SK-N-SH treated with all-trans-retinoic acid at 6 μM for 48 hours (cell line): ENCODE measurements at regions not wholly inside any gene's neighbourhood (a gene's known extent, or its start where the extent isn't known, plus 50 kb on each side); places are given as distances from the start of the nearest gene placed in this dataset.

Experiments used
- ATAC-seq: fragments of 200-7000 bp; cut with Tn5 transposase; 3 replicates; pipeline ENCODE4 v1.9.1; 2020; ENCODE audit warnings: mild to moderate bottlenecking, moderate library complexity
- ARNTL ChIP-seq: fragments of 450-650 bp; formaldehyde crosslinking; IDR thresholded peaks from 2 replicates; pipeline ENCODE4 v1.5.0; 2020; ENCODE audit warnings: low read depth, mild to moderate bottlenecking, moderate library complexity, borderline replicate concordance
- BACH2 ChIP-seq: fragments of 250-450 bp; sonication (Bioruptor Pico); IDR thresholded peaks from 2 replicates; pipeline ENCODE4 v1.9.0; 2021; ENCODE audit warnings: mild to moderate bottlenecking, borderline replicate concordance
- CSDC2 ChIP-seq: fragments of 250-450 bp; sonication (Bioruptor Pico); IDR thresholded peaks from 2 replicates; pipeline ENCODE4 v1.5.0; 2020; ENCODE audit warnings: mild to moderate bottlenecking, moderate library complexity
- CSRNP3 ChIP-seq: fragments of 250-450 bp; sonication (Bioruptor Pico); IDR thresholded peaks from 2 replicates; pipeline ENCODE4 v1.5.1; 2021; ENCODE audit warnings: mild to moderate bottlenecking, moderate library complexity
- ESRRG ChIP-seq: fragments of 250-450 bp; sonication (Bioruptor Pico); IDR thresholded peaks from 2 replicates; pipeline ENCODE4 v1.6.1; 2021; ENCODE audit warnings: mild to moderate bottlenecking
- GLIS3 ChIP-seq: fragments of 250-450 bp; sonication (Bioruptor Pico); IDR thresholded peaks from 2 replicates; pipeline ENCODE4 v1.5.0; 2020; ENCODE audit warnings: mild to moderate bottlenecking, moderate library complexity
- ISL1 ChIP-seq: fragments of 250-450 bp; sonication (Bioruptor Pico); IDR thresholded peaks from 2 replicates; pipeline ENCODE4 v2.1.2; 2022; ENCODE audit warnings: mild to moderate bottlenecking, moderate library complexity
- OSR1 ChIP-seq: fragments of 250-450 bp; sonication (Bioruptor Pico); IDR thresholded peaks from 2 replicates; pipeline ENCODE4 v1.8.0; 2022; ENCODE audit warnings: moderate library complexity, mild to moderate bottlenecking, inconsistent platforms
- PATZ1 ChIP-seq: fragments of 250-450 bp; sonication (Bioruptor Pico); IDR thresholded peaks from 2 replicates; pipeline ENCODE4 v1.8.0; 2020; ENCODE audit warnings: mild to moderate bottlenecking, moderate library complexity, borderline replicate concordance
- PPARA ChIP-seq: fragments of 250-450 bp; sonication (Bioruptor Pico); IDR thresholded peaks from 2 replicates; pipeline ENCODE4 v1.5.0; 2020; ENCODE audit warnings: mild to moderate bottlenecking, borderline replicate concordance
- RARB ChIP-seq: fragments of 250-450 bp; sonication (Bioruptor Pico); IDR thresholded peaks from 2 replicates; pipeline ENCODE4 v1.8.0; 2021; ENCODE audit warnings: mild to moderate bottlenecking, moderate library complexity
- SNAI2 ChIP-seq: fragments of 250-450 bp; sonication (Bioruptor Pico); IDR thresholded peaks from 2 replicates; pipeline ENCODE4 v1.5.0; 2020; ENCODE audit warnings: mild to moderate bottlenecking, moderate library complexity
- TCF4 ChIP-seq: fragments of 250-450 bp; sonication (Bioruptor Pico); IDR thresholded peaks from 2 replicates; pipeline ENCODE4 v1.8.0; 2021; ENCODE audit warnings: mild to moderate bottlenecking, moderate library complexity, borderline replicate concordance
- TOX ChIP-seq: fragments of 250-450 bp; sonication (Bioruptor Pico); IDR thresholded peaks from 2 replicates; pipeline ENCODE4 v1.8.0; 2021; ENCODE audit warnings: mild to moderate bottlenecking, moderate library complexity, borderline replicate concordance
- ZC3H10 ChIP-seq: fragments of 250-450 bp; sonication (Bioruptor Pico); IDR thresholded peaks from 2 replicates; pipeline ENCODE4 v1.5.1; 2021; ENCODE audit warnings: mild to moderate bottlenecking, moderate library complexity
- ZFP3 ChIP-seq: fragments of 250-450 bp; sonication (Bioruptor Pico); IDR thresholded peaks from 2 replicates; pipeline ENCODE4 v1.5.0; 2020; ENCODE audit warnings: mild to moderate bottlenecking, moderate library complexity
- ZNF565 ChIP-seq: fragments of 450-650 bp; formaldehyde crosslinking; conservative IDR thresholded peaks from 2 replicates; pipeline ENCODE4 v1.5.0; 2020; ENCODE audit warnings: low read depth, mild to moderate bottlenecking, moderate library complexity
- ZNF70 ChIP-seq: fragments of 450-650 bp; formaldehyde crosslinking; IDR thresholded peaks from 2 replicates; pipeline ENCODE4 v1.5.0; 2020; ENCODE audit warnings: mild to moderate bottlenecking, moderate library complexity
- TF ChIP-seq, protein P1 (sequence below): fragments of 250-450 bp; sonication (Bioruptor Pico); IDR thresholded peaks from 2 replicates; pipeline ENCODE4 v1.5.1; 2020; ENCODE audit warnings: low read depth, mild to moderate bottlenecking, moderate library complexity

DNA sequence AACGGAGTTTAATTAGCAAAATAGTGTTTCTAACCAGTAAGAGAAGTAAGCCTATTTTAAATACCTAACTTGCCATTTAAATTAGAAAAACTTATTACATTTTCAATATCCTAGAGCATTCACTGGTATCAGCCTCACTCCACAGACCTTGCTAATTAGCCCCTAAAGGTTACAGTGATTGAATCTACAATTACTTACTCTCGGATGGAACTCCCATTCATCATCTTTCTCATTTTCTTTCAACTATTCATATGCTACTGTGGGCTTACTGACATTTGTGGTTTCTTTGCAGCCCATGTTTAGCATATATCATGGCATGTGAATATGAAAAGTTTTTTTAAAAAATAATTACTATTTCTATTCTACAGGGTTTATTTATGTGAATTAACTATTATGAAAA is 86.4 kb downstream of the GPR37 start:
- TF ChIP-seq PPARA (CRISPR knock-in tag) (no peak), ISL1 (CRISPR knock-in tag) (no peak), CSDC2 (CRISPR knock-in tag) (no peak), CSRNP3 (CRISPR knock-in tag) (no peak), ZNF70 (CRISPR knock-in tag) (no peak), OSR1 (CRISPR knock-in tag) (no peak), RARB (no peak), BACH2 (CRISPR knock-in tag) (no peak), ESRRG (CRISPR knock-in tag) (no peak), ARNTL (CRISPR knock-in tag) (no peak), ZFP3 (CRISPR knock-in tag) (no peak), SNAI2 (CRISPR knock-in tag) (no peak), TOX (CRISPR knock-in tag) (no peak), ZNF565 (CRISPR knock-in tag) (no peak), TCF4 (CRISPR knock-in tag) (no peak)
- ATAC-seq: no peak

GRCh38 chr7:124674451-124674850 is 91.1 kb downstream of the GPR37 start:
- TF ChIP-seq ZNF70 (CRISPR knock-in tag) (no peak), ISL1 (CRISPR knock-in tag) (no peak), CSDC2 (CRISPR knock-in tag) (no peak), TCF4 (CRISPR knock-in tag) (no peak), PATZ1 (CRISPR knock-in tag) (no peak), CSRNP3 (CRISPR knock-in tag) (no peak), ESRRG (CRISPR knock-in tag) (no peak), ZFP3 (CRISPR knock-in tag) (no peak), GLIS3 (no peak), TOX (CRISPR knock-in tag) (no peak), ZC3H10 (CRISPR knock-in tag) (no peak), RARB (no peak)
- TF ChIP-seq, protein P1, sequence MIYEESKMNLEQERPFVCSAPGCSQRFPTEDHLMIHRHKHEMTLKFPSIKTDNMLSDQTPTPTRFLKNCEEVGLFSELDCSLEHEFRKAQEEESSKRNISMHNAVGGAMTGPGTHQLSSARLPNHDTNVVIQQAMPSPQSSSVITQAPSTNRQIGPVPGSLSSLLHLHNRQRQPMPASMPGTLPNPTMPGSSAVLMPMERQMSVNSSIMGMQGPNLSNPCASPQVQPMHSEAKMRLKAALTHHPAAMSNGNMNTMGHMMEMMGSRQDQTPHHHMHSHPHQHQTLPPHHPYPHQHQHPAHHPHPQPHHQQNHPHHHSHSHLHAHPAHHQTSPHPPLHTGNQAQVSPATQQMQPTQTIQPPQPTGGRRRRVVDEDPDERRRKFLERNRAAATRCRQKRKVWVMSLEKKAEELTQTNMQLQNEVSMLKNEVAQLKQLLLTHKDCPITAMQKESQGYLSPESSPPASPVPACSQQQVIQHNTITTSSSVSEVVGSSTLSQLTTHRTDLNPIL (CRISPR knock-in tag): no peak
- no peak for ATAC-seq

DNA sequence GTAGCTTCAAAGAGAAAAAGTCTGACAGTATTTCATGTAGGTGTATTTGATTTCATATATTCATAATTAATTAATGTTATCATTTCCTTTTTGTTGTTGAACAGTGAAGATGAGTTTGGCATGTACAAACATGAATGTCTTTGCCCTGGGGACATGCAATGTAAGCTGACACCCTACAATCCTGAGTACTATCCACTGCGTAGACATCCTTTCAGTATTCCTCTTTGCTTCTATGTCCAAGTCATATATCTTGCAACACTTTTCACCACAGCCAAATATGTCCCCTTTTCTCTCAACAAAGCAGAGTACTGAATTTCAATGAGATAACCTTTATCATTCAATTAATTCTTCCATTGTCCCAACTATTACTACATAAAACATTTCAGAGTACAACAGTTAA is 93.6 kb downstream of the GPR37 start:
- no peak for ATAC-seq
- TF ChIP-seq ISL1 (CRISPR knock-in tag): peak; percentile 23
- TF ChIP-seq ZNF565 (CRISPR knock-in tag): no peak

DNA sequence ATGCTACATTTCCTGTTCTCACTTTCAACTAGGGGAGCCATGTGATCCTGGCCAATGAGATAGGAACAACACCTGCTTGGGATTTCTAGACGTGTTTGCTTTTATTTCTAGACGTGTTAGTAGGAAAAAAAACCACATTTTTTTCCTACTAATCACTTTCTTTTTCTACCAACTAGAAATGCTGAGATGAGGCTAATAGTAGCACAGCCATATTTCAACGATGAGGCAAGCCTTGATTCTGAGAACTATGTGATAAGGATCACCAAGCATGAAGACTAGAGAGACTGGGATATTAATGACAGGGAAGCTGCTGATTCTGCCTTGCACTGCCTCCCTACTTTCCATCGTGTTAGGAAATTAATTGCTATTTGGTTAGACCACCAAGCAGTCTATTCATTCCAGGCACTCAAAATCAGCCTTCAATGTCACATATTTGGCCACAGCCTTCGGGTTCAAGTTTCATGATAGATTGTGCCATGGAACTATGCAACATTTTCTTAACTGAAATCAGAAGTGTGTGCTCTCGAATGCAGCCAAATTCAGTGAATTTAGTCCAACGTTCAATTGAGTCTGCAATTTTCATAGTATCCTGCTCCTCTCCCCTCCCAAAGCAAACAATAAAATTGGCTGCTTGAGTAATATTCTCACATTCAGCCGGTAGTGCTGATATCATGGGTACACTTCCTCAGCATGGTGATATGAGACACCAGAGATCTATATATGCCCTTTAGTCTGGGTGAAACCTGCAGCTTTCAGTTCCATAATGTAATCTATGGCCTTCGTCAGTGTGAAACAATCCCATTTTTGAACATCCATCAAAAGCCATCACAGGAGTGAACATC is 98.1 kb downstream of the GPR37 start:
- TF ChIP-seq, protein P1 (CRISPR knock-in tag): 0 out of 2 replicates have a peak, but pooled peaks have one; percentile 28
- TF ChIP-seq TOX (CRISPR knock-in tag): no peak
- no peak for ATAC-seq
